Brain microvascular endothelial cell (primary cell): ENCODE measurements at regions not wholly inside any gene's neighbourhood (a gene's known extent, or its start where the extent isn't known, plus 50 kb on each side); places are given as distances from the start of the nearest gene placed in this dataset.

Experiments
- DNase-seq: peaks from one replicate; pipeline ENCODE4 v3.0.0-alpha.2; 2020
- H3K27ac ChIP-seq: fragments of 250-450 bp; sonication (Bioruptor Pico); 2 replicates; pipeline ENCODE4 v1.5.1; 2020; ENCODE audit warnings: mild to moderate bottlenecking, moderate library complexity
- H3K27me3 ChIP-seq: fragments of 250-450 bp; sonication (Bioruptor Pico); replicated peaks from 2 replicates; pipeline ENCODE4 v1.5.1; 2020; ENCODE audit warnings: mild to moderate bottlenecking
- H3K36me3 ChIP-seq: fragments of 250-450 bp; sonication (Bioruptor Pico); replicated peaks from 2 replicates; pipeline ENCODE4 v1.5.1; 2020; ENCODE audit warnings: mild to moderate bottlenecking
- H3K4me3 ChIP-seq: 2 replicates; pipeline ENCODE4 v1.5.1; 2011; ENCODE audit warnings: low read depth, mild to moderate bottlenecking, control low read depth, low read length, moderate library complexity
- CTCF ChIP-seq: IDR thresholded peaks from 2 replicates; pipeline ENCODE4 v1.5.1; 2011; ENCODE audit warnings: low read depth, mild to moderate bottlenecking, moderate library complexity, low read length, control low read depth, inconsistent platforms; ENCODE audit errors: missing control alignments
- in situ Hi-C: cut with HindIII; loops from 2 replicates; pipeline ENCODE4 v1.10.0; 2017; ENCODE audit warnings: low sequenced_read_pairs, low pct_ligation_motif_present

DNA sequence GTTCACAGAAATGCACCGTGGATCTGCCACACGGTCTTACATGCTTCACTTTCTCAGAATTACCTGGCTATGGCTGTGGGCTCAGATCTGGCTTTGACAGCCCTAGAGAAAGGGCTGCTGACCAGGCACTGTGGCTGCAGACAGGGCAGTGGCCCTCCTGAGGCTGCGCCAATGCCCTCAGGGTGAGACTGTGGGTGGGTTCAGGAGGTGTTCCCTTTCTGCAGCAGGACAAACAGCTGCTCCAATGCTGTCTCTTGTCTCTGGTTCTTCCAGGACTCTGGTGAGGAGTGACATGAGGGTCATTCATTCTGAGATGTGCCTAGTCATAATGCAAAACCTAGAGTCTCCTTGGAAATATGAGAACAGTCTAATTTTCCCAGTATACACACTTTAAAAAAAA is 90.5 kb upstream of the SMIM21 start:
- Histone ChIP-seq H3K27me3 (no peaks in the 10 kb centered on the region), H3K36me3 (no peaks in the 10 kb centered on the region), H3K27ac (no peak overlapping the region), H3K4me3 (no peak overlapping the region)
- in situ Hi-C loops = no loop called here
- DNase-seq = no peak
- no peak for TF ChIP-seq CTCF

DNA sequence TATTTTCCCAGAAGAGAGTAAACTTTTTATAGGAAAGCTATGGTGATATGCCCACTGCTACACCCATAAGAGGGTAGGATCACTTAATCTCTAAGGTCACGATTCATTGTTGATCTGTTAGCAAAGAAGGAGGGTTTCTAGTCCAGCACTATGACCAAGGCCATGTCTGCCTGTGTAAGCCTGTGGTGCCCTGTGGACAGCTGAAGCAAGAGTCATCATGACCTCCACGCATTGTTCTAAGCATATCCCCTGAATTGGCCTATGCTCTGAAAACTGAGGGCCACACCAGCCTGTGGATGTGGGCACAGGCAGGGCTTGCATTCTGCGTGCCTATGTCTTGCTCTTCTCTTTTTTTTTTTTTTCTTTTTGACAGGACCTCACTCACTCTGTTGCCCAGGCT is 89.8 kb upstream of the SMIM21 start:
- H3K36me3 ChIP-seq = no peaks in the 10 kb centered on the region
- TF ChIP-seq CTCF = no peak
- no peaks in the 10 kb centered on the region for H3K27me3 ChIP-seq
- DNase-seq = no peak
- in situ Hi-C loops = no loop called here
- no peak overlapping the region for H3K4me3 ChIP-seq
- no peak overlapping the region for H3K27ac ChIP-seq

DNA sequence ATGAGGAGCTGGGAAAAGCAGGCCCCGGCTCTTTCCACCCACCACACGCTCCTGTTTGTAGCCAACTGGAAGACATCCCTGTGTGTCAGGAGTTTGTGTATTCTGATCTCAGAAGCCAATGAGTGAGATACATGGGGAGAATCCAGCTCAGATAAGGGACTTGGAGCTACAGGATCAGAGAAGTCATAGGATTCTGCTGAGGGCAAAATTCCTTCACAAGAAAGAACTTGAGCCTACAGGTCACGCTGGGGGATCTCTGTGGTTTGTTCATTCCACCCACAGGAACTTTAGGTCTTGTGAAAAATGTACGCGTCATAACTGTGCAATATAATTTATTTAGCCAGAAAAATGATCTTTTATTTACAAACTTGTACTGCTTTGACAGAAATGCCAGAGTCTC is 80.1 kb upstream of the SMIM21 start:
- TF ChIP-seq CTCF = no peak
- Histone ChIP-seq H3K27ac (no peak overlapping the region), H3K36me3 (no peaks in the 10 kb centered on the region), H3K4me3 (no peak overlapping the region), H3K27me3 (no peaks in the 10 kb centered on the region)
- in situ Hi-C loops = no loop called here
- peak; percentile 21 for DNase-seq

GRCh38 chr18:75506913-75507312 is 79.4 kb upstream of the SMIM21 start:
- no peak for TF ChIP-seq CTCF
- no peak for DNase-seq
- Histone ChIP-seq H3K4me3 (no peak overlapping the region), H3K27me3 (no peaks in the 10 kb centered on the region), H3K27ac (no peak overlapping the region), H3K36me3 (no peaks in the 10 kb centered on the region)
- in situ Hi-C loops = no loop called here

- Histone ChIP-seq H3K36me3 (no peaks in the 10 kb centered on the region), H3K27ac (no peak overlapping the region), H3K27me3 (no peaks in the 10 kb centered on the region), H3K4me3 (no peak overlapping the region)
- in situ Hi-C loops = no loop called here
- no peak for DNase-seq
- no peak for TF ChIP-seq CTCF
These were observed 77.0 kb upstream of the SMIM21 start for GRCh38 chr18:75504469-75504868.

DNA sequence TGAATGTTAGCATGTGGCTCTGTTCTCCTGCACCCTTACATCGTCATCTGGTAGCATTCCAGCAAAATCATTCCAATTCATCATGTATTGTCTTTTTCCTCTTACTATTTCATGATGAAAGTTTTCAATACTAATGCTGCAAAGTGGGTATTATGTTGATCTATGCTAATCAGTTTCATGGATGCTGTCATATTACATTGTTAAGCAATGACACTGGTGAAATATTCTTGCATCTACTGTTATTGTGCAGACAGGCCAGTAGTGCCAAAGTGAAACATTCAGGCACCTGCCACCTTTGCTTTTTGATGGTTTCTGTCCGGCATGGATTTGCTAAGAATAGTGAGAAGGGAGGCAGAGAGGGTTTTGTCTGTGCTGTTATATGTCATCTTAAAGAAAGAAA is 76.1 kb upstream of the SMIM21 start:
- Histone ChIP-seq H3K4me3 (no peak overlapping the region), H3K27me3 (no peaks in the 10 kb centered on the region), H3K27ac (no peak overlapping the region), H3K36me3 (no peaks in the 10 kb centered on the region)
- in situ Hi-C loops = no loop called here
- no peak for DNase-seq
- no peak for TF ChIP-seq CTCF
